ENCODE measurements at regions not wholly inside any gene's neighbourhood (a gene's known extent, or its start where the extent isn't known, plus 50 kb on each side); places are given as distances from the start of the nearest gene placed in this dataset.

DNA sequence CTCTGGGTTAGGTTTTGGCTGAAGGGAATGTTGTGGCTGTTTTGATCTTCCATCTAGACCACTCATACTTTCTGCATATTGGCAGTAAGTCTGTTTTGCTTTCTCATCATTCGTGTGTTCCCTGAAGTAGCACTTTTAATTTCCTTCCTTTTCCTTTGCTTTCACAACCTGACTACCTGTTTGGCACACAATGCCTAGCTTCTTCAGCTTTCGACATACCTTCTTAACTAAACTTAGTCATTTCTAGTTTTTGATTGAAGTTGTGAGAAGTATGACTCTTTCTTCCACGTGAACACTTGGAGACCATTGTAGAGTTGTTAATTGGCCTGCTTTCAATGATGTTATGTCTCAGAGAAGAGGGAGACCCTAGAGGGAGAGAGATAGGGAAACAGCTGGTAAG, 123.6 kb upstream of the EPB41L3 start:
- no peak for TF ChIP-seq EZH2 (IDR thresholded peaks at IDR 0.05; ENCODE audit: low read length)
- TF ChIP-seq, protein P1, sequence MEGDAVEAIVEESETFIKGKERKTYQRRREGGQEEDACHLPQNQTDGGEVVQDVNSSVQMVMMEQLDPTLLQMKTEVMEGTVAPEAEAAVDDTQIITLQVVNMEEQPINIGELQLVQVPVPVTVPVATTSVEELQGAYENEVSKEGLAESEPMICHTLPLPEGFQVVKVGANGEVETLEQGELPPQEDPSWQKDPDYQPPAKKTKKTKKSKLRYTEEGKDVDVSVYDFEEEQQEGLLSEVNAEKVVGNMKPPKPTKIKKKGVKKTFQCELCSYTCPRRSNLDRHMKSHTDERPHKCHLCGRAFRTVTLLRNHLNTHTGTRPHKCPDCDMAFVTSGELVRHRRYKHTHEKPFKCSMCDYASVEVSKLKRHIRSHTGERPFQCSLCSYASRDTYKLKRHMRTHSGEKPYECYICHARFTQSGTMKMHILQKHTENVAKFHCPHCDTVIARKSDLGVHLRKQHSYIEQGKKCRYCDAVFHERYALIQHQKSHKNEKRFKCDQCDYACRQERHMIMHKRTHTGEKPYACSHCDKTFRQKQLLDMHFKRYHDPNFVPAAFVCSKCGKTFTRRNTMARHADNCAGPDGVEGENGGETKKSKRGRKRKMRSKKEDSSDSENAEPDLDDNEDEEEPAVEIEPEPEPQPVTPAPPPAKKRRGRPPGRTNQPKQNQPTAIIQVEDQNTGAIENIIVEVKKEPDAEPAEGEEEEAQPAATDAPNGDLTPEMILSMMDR (optimal IDR thresholded peaks at IDR 0.05 in 1 of 3, IDR thresholded peaks at IDR 0.05 in 1 of 3, conservative IDR thresholded peaks at IDR 0.05 in 1 of 3; ENCODE audit: extremely low read depth in 1 of 3, insufficient read depth in 2 of 3, low read length in 3 of 3) = no peak

All from keratinocyte (primary cell).